ENCODE measurements at regions not wholly inside any gene's neighbourhood (a gene's known extent, or its start where the extent isn't known, plus 50 kb on each side); places are given as distances from the start of the nearest gene placed in this dataset.

GRCh38 chr15:39503526-39503925 is 77.4 kb upstream of the THBS1 start:
- intact Hi-C loops (cut with DNase I; ENCODE audit: low total_unique reads) (loop anchor here (10.0 kb wide), 1 partner anchor 51 kb away; no protein-coding TSS in a partner anchor), in situ Hi-C loops (cut with MboI; ENCODE audit: low pct_ligation_motif_present in 1 of 4, low pct_unique_long_range_greater_than_20kb in 1 of 4, low sequenced_read_pairs in 3 of 4) (no loop called here)
- 90 to 100% methylated on average over 1 to 4 of the region's 4 CpGs for WGBS, 2 donors (ENCODE audit: low coverage in 1 of 2)
- Histone ChIP-seq H3K4me3 (no peak overlapping the region), H3K27me3 (no peaks in the 10 kb centered on the region), H3K36me3 (no peaks in the 10 kb centered on the region), H3K27ac (peak overlapping the region in 1 of 4 donors; percentile 52), H3K9me3 (no peaks in the 10 kb centered on the region), H3K4me1 (peaks cover 0 to 5% (median 1%) of the 10 kb centered on the region in 4 donors)
- DNase-seq, result no peak
- TF ChIP-seq EP300 (IDR thresholded peaks at IDR 0.05; ENCODE audit: low read depth), result no peak
- TF ChIP-seq POLR2AphosphoS5 (IDR thresholded peaks at IDR 0.05), result no peak
- TF ChIP-seq CTCF (IDR thresholded peaks at IDR 0.05), result no peak
- TF ChIP-seq POLR2A (IDR thresholded peaks at IDR 0.05), result no peak

GRCh38 chr15:39504808-39505207 is 76.1 kb upstream of the THBS1 start:
- in situ Hi-C loops (cut with MboI; ENCODE audit: low pct_ligation_motif_present in 1 of 4, low pct_unique_long_range_greater_than_20kb in 1 of 4, low sequenced_read_pairs in 3 of 4) (no loop called here), intact Hi-C loops (cut with DNase I; ENCODE audit: low total_unique reads) (loop anchor here (10.0 kb wide), 1 partner anchor 50 kb away; no protein-coding TSS in a partner anchor)
- DNase-seq, result no peak
- H3K4me1 ChIP-seq, result no peaks in the 10 kb centered on the region
- TF ChIP-seq POLR2A (IDR thresholded peaks at IDR 0.05) (no peak), POLR2AphosphoS5 (IDR thresholded peaks at IDR 0.05) (peak in 2 of 3 donors; percentile 15 to 37), CTCF (IDR thresholded peaks at IDR 0.05) (no peak)
- no peaks in the 10 kb centered on the region for H3K27me3 ChIP-seq
- H3K9me3 ChIP-seq, result no peaks in the 10 kb centered on the region
- H3K36me3 ChIP-seq, result no peaks in the 10 kb centered on the region
- H3K4me3 ChIP-seq, result no peak overlapping the region
- peak overlapping the region in 2 of 4 donors; percentile 36 to 39 for H3K27ac ChIP-seq
- 50 to 71% methylated on average over 1 of the region's 1 CpG for WGBS, 2 donors (ENCODE audit: low coverage in 1 of 2)

GRCh38 chr15:39506146-39506545 is 74.7 kb upstream of the THBS1 start:
- intact Hi-C loops (cut with DNase I; ENCODE audit: low total_unique reads), result loop anchor here (10.0 kb wide), 1 partner anchor 49 kb away; no protein-coding TSS in a partner anchor
- DNase-seq, result no peak
- WGBS, 2 donors (ENCODE audit: low coverage in 1 of 2), result 57 to 88% methylated on average over 1 of the region's 1 CpG
- no peaks in the 10 kb centered on the region for H3K36me3 ChIP-seq
- TF ChIP-seq POLR2AphosphoS5 (IDR thresholded peaks at IDR 0.05), result no peak
- no peak for TF ChIP-seq EP300 (IDR thresholded peaks at IDR 0.05; ENCODE audit: low read depth)
- TF ChIP-seq CTCF (IDR thresholded peaks at IDR 0.05), result no peak
- TF ChIP-seq POLR2A (IDR thresholded peaks at IDR 0.05), result no peak
- in situ Hi-C loops (cut with MboI; ENCODE audit: low pct_ligation_motif_present in 1 of 4, low pct_unique_long_range_greater_than_20kb in 1 of 4, low sequenced_read_pairs in 3 of 4), result no loop called here
- H3K4me3 ChIP-seq, result no peak overlapping the region
- H3K27me3 ChIP-seq, result no peaks in the 10 kb centered on the region
- no peak overlapping the region for H3K27ac ChIP-seq
- H3K4me1 ChIP-seq, result no peaks in the 10 kb centered on the region
- H3K9me3 ChIP-seq, result no peaks in the 10 kb centered on the region

- intact Hi-C loops (cut with DNase I; ENCODE audit: low total_unique reads), result loop anchor here (10.0 kb wide), 1 partner anchor 46 kb away; no protein-coding TSS in a partner anchor
- DNase-seq, result no peak
- H3K4me1 ChIP-seq, result peaks cover 0 to 7% (median 3%) of the 10 kb centered on the region in 4 donors
- H3K36me3 ChIP-seq, result no peaks in the 10 kb centered on the region
- in situ Hi-C loops (cut with MboI; ENCODE audit: low pct_ligation_motif_present in 1 of 4, low pct_unique_long_range_greater_than_20kb in 1 of 4, low sequenced_read_pairs in 3 of 4), result no loop called here
- no peaks in the 10 kb centered on the region for H3K27me3 ChIP-seq
- no peak for TF ChIP-seq CTCF (IDR thresholded peaks at IDR 0.05)
- no peak for TF ChIP-seq POLR2A (IDR thresholded peaks at IDR 0.05)
- no peak for TF ChIP-seq EP300 (IDR thresholded peaks at IDR 0.05; ENCODE audit: low read depth)
- TF ChIP-seq POLR2AphosphoS5 (IDR thresholded peaks at IDR 0.05), result no peak
- H3K4me3 ChIP-seq, result no peak overlapping the region
- no peaks in the 10 kb centered on the region for H3K9me3 ChIP-seq
- WGBS, 2 donors (ENCODE audit: low coverage in 1 of 2), result 76 to 80% methylated on average over 1 to 7 of the region's 7 CpGs
- H3K27ac ChIP-seq, result no peak overlapping the region
Measured at GRCh38 chr15:39508536-39508935, 72.3 kb upstream of the THBS1 start.

Data from transverse colon (tissue), 4 donors.